Spleen (tissue), 11 donors: ENCODE measurements at regions not wholly inside any gene's neighbourhood (a gene's known extent, or its start where the extent isn't known, plus 50 kb on each side); places are given as distances from the start of the nearest gene placed in this dataset.

Experiments
- DNase-seq: peaks from one replicate; pipeline ENCODE4 v3.0.0-alpha.2; 2020
- H3K27ac ChIP-seq, 8 donors: fragments of 200-600 bp; sonication (generic) in 7 of 8; 1 replicate in 4 of 8; 2 replicates in 4 of 8; pipeline versions ENCODE4 v1.5.0 to v1.8.0; 2016 to 2021; ENCODE audit warnings: inconsistent platforms in 4 of 8, mild to moderate bottlenecking in 4 of 8, moderate library complexity in 1 of 8
- H3K27me3 ChIP-seq, 7 donors: fragments of 200-600 bp; sonication (generic) in 6 of 7; replicated peaks in 1 of 7; 1 replicate in 4 of 7; 2 replicates in 3 of 7; pipeline versions ENCODE4 v1.5.0 to v1.8.0; 2016 to 2021; ENCODE audit warnings: inconsistent platforms in 3 of 7, mild to moderate bottlenecking in 1 of 7
- H3K36me3 ChIP-seq, 6 donors: fragments of 200-600 bp; sonication (generic) in 5 of 6; 1 replicate in 4 of 6; 2 replicates in 2 of 6; pipeline versions ENCODE4 v1.5.0 to v1.8.0; 2016 to 2021; ENCODE audit warnings: inconsistent platforms in 2 of 6
- H3K4me1 ChIP-seq, 6 donors: fragments of 200-600 bp; sonication (generic) in 5 of 6; 1 replicate in 3 of 6; 2 replicates in 3 of 6; pipeline versions ENCODE4 v1.5.0 to v1.8.0; 2016 to 2021; ENCODE audit warnings: inconsistent platforms in 3 of 6
- H3K4me3 ChIP-seq, 8 donors: fragments of 200-600 bp; sonication (generic) in 7 of 8; 1 replicate in 4 of 8; 2 replicates in 4 of 8; pipeline versions ENCODE4 v1.5.0 to v1.8.0; 2016 to 2021; ENCODE audit warnings: inconsistent platforms in 4 of 8, mild to moderate bottlenecking in 4 of 8, moderate library complexity in 2 of 8
- H3K9me3 ChIP-seq, 8 donors: fragments of 200-600 bp; sonication (generic) in 7 of 8; 1 replicate in 4 of 8; 2 replicates in 4 of 8; pipeline versions ENCODE4 v1.5.0 to v1.8.0; 2016 to 2021; ENCODE audit warnings: inconsistent platforms in 4 of 8
- POLR2A ChIP-seq, 3 donors: fragments of 450-650 bp; IDR thresholded peaks; one replicate each; pipeline ENCODE4 v1.5.1; 2017; ENCODE audit warnings: antibody characterized with exemption in 3 of 3, mild to moderate bottlenecking in 1 of 3
- POLR2AphosphoS5 ChIP-seq, 3 donors: sonication (generic); formaldehyde crosslinking; IDR thresholded peaks; one replicate each; pipeline ENCODE4 v1.5.1; 2017; ENCODE audit warnings: antibody characterized with exemption in 3 of 3
- WGBS, 5 donors: extraction: QIAGEN DNeasy Blood & Tissue Kit in 3 of 5; methylation state at CpG; one replicate each; pipeline versions ENCODE4 v1.1.5 to v1.1.7; 2013 to 2018; 5-methylcytosine and 5-hydroxymethylcytosine counted together
- intact Hi-C: fragments of 100-400 bp; cut with DNase I; formaldehyde crosslinking; loops from one replicate; pipeline ENCODE4 v1.15.0; 2023; ENCODE audit warnings: low total_unique reads
- TF ChIP-seq, protein P1 (sequence below), 11 experiments: fragments of 200-600 bp in 7 of 11; fragments of 450-650 bp in 4 of 11; sonication (generic) in 4 of 11; IDR thresholded peaks in 8 of 11; conservative IDR thresholded peaks in 3 of 11; 1 replicate in 7 of 11; 2 replicates in 4 of 11; pipeline versions ENCODE4 v1.4.0 to v1.8.0; 2016 to 2021; ENCODE audit warnings: antibody characterized with exemption in 11 of 11, inconsistent platforms in 4 of 11, mild to moderate bottlenecking in 1 of 11
- donor health status: healthy with polysubstance abuse.
- donor health status: DM: no; HTN: no; CAD: no; lungs with moderate emphysema.
- donor health status: DM: no; HTN: no; CAD: no.
- donor health status: Bipolar disorder and iron deficiency.
- donor health status: healthy.
- donor health status: DM: no; HTN: no; CAD: no.
- donor health status: DM: yes; HTN: yes; CAD: no.

DNA sequence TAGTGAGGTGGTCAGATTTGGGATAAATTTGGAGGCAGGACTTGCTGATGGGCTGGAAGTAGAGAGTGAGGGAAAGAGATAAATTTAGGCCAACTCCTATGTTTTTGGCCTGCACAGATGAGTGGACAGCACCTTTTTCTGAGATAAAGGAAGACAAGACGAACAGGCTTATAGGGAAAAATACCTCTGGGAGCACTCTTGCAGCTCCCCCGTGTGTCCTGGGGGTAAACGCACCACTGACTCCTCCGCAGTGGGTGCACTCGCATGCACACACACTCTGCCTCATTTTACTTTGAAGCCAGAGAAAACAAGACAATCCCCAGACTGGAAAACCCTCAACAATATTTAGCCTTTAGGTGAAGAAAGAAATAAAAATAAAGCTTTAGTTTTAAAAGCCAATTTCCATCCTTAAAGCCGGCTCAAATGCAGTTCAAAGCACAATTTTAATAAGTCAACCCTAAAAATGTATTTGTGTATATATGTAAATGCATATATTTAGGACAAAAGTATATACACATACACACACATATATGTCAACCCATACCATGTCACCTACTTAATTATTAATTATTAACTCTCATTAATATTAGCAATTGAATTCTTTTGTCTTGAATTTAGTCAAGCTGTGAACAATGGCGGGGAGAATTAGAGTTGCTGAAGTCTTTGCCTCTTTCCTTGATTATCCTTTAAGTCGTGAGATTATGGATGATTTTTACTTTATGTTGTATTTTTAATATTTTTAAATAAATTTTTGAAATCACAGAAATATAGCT, 341.8 kb downstream of the ZNF326 start:
- TF ChIP-seq POLR2A (IDR thresholded peaks at IDR 0.05): no peak
- TF ChIP-seq, protein P1, sequence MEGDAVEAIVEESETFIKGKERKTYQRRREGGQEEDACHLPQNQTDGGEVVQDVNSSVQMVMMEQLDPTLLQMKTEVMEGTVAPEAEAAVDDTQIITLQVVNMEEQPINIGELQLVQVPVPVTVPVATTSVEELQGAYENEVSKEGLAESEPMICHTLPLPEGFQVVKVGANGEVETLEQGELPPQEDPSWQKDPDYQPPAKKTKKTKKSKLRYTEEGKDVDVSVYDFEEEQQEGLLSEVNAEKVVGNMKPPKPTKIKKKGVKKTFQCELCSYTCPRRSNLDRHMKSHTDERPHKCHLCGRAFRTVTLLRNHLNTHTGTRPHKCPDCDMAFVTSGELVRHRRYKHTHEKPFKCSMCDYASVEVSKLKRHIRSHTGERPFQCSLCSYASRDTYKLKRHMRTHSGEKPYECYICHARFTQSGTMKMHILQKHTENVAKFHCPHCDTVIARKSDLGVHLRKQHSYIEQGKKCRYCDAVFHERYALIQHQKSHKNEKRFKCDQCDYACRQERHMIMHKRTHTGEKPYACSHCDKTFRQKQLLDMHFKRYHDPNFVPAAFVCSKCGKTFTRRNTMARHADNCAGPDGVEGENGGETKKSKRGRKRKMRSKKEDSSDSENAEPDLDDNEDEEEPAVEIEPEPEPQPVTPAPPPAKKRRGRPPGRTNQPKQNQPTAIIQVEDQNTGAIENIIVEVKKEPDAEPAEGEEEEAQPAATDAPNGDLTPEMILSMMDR (IDR thresholded peaks at IDR 0.05 in 8 of 11, conservative IDR thresholded peaks at IDR 0.05 in 3 of 11): no peak
- TF ChIP-seq POLR2AphosphoS5 (IDR thresholded peaks at IDR 0.05): no peak
- Histone ChIP-seq H3K27me3 (no peaks in the 10 kb centered on the region), H3K27ac (no peak overlapping the region), H3K9me3 (no peaks in the 10 kb centered on the region), H3K36me3 (no peaks in the 10 kb centered on the region), H3K4me1 (no peaks in the 10 kb centered on the region), H3K4me3 (no peak overlapping the region)
- WGBS, 5 donors: 68 to 83% (median 81%) methylated on average over 8 of the region's 8 CpGs
- intact Hi-C loops: no loop called here
- DNase-seq: no peak

DNA sequence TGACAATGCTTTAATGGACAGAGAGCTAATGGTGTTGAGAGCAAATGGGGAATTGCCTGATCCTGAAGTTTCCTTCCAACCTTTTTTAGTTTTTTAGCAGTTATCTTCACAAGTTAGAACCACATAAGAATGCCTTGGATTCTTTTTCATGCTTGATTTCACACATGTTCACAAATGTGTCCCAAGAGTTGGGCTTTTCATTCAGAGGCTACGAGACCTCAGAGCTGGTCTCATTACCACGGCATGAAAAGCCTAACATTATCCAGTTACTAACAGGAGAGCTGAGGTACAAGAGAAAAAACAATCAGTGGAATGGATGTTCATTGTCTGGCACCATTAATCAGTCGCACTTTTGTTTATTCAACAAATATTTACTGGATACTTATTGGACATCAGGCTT, 340.6 kb downstream of the ZNF326 start:
- DNase-seq: no peak
- Histone ChIP-seq H3K27ac (no peak overlapping the region), H3K9me3 (no peaks in the 10 kb centered on the region), H3K4me1 (no peaks in the 10 kb centered on the region), H3K27me3 (no peaks in the 10 kb centered on the region), H3K4me3 (no peak overlapping the region), H3K36me3 (no peaks in the 10 kb centered on the region)
- intact Hi-C loops: no loop called here
- TF ChIP-seq POLR2A (IDR thresholded peaks at IDR 0.05): no peak
- TF ChIP-seq, protein P1 (IDR thresholded peaks at IDR 0.05 in 8 of 11, conservative IDR thresholded peaks at IDR 0.05 in 3 of 11): no peak
- no peak for TF ChIP-seq POLR2AphosphoS5 (IDR thresholded peaks at IDR 0.05)
- 81 to 92% (median 88%) methylated on average over 3 of the region's 3 CpGs for WGBS, 5 donors

DNA sequence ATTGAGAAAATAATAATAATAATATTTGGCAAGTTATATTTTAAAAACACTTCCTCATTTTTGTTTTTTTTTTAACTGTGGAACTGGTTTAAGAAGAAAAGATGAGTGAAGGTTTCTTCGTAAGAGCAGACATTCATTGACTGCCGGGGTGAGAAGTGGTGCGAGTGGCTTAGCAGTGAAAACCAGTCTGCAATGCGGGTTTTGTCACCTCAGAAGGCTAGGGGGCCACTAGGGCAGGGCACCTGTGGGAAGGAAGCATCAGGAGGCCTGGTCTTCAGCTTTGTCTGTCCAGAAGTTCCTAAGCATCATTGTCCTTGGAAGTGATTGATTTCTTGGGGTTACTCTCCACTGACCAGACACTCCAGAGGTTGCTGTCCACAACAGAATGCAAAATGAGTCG, 339.2 kb downstream of the ZNF326 start:
- no peak overlapping the region for H3K4me3 ChIP-seq
- DNase-seq: no peak
- no peak overlapping the region for H3K27ac ChIP-seq
- WGBS, 5 donors: 73 to 86% (median 75%) methylated on average over 5 of the region's 5 CpGs
- no peaks in the 10 kb centered on the region for H3K4me1 ChIP-seq
- no peak for TF ChIP-seq POLR2AphosphoS5 (IDR thresholded peaks at IDR 0.05)
- TF ChIP-seq, protein P1 (IDR thresholded peaks at IDR 0.05 in 8 of 11, conservative IDR thresholded peaks at IDR 0.05 in 3 of 11): no peak
- intact Hi-C loops: no loop called here
- no peaks in the 10 kb centered on the region for H3K27me3 ChIP-seq
- no peaks in the 10 kb centered on the region for H3K36me3 ChIP-seq
- H3K9me3 ChIP-seq: no peaks in the 10 kb centered on the region

DNA sequence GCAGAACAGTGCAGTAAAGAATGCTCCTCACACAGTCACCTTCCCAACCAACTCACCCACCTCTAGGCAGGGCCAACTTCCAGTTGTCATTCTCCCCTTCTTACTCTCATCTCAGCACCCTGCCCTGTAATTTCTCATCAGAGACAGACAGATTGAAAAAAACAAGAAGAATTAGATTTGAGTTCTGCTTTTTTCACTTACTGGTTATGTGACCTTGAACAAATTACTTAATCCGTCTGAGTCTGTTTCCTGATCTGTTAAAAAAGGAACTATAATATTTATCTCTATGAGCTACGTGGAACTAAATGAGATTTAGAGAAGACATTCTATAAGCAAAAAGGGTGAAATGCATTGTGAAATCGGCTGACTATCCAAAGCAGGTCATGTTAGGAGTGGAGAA, 330.3 kb downstream of the ZNF326 start:
- no peaks in the 10 kb centered on the region for H3K4me1 ChIP-seq
- no peaks in the 10 kb centered on the region for H3K9me3 ChIP-seq
- 13 to 24% (median 20%) methylated on average over 3 of the region's 3 CpGs for WGBS, 5 donors
- no peak overlapping the region for H3K4me3 ChIP-seq
- no peaks in the 10 kb centered on the region for H3K36me3 ChIP-seq
- H3K27me3 ChIP-seq: no peaks in the 10 kb centered on the region
- no peak for DNase-seq
- intact Hi-C loops: no loop called here
- TF ChIP-seq POLR2A (IDR thresholded peaks at IDR 0.05) (no peak), POLR2AphosphoS5 (IDR thresholded peaks at IDR 0.05) (no peak)
- TF ChIP-seq, protein P1 (IDR thresholded peaks at IDR 0.05 in 8 of 11, conservative IDR thresholded peaks at IDR 0.05 in 3 of 11): no peak
- H3K27ac ChIP-seq: no peak overlapping the region
